GM12878 (cell line): ENCODE measurements at regions not wholly inside any gene's neighbourhood (a gene's known extent, or its start where the extent isn't known, plus 50 kb on each side); places are given as distances from the start of the nearest gene placed in this dataset.

ENCODE experiments used
- ATAC-seq: fragments of 200-7000 bp; cut with Tn5 transposase; 3 replicates; pipeline ENCODE4 v1.9.1; 2020; ENCODE audit warnings: mild to moderate bottlenecking, moderate library complexity
- BruUV-seq: library from RNA; stranded (reverse); fragments of 400-500 nt; replicated peaks from 2 replicates; lab custom pipeline; 2021; lab: Mats Ljungman, UMichigan
- CTCF ChIA-PET: fragments of 300-600 bp; sonication (Branson Sonifier 250); formaldehyde crosslinking; extraction: SDS; loops from one replicate; lab custom pipeline; 2021; ENCODE audit warnings: inconsistent platforms; lab: Yijun Ruan, JAX
- POLR2A ChIA-PET: fragments of 350-600 bp; formaldehyde crosslinking; extraction: SDS; loops from one replicate; lab custom pipeline; 2021; ENCODE audit warnings: inconsistent platforms; lab: Charles Lee
- RAD21 ChIA-PET: fragments of 300-600 bp; sonication (Branson Sonifier 250); formaldehyde crosslinking; loops from one replicate; lab custom pipeline; 2023; ENCODE audit warnings: antibody characterized with exemption; ENCODE audit not compliant: unreplicated experiment; lab: Charles Lee
- SMC1A ChIA-PET: fragments of 300-600 bp; sonication (Branson Sonifier 250); formaldehyde crosslinking; loops from one replicate; lab custom pipeline; 2023; ENCODE audit not compliant: unreplicated experiment, uncharacterized antibody; lab: Charles Lee
- DNase-seq: peaks from one replicate; pipeline ENCODE4 v3.0.0-alpha.2; 2011; ENCODE audit warnings: low read depth, low spot score
- FAIRE-seq: peaks from 3 replicates; lab custom pipeline; 2011; peaks lifted over from hg19 to GRCh38; lab: Jason Lieb, UNC
- H2AFZ ChIP-seq: 2 replicates; pipeline ENCODE4 v1.6.0; 2011; ENCODE audit warnings: low read depth, low read length, control low read depth; ENCODE audit not compliant: control insufficient read depth
- H3K27ac ChIP-seq: 2 replicates; pipeline ENCODE4 v1.5.1; 2011; ENCODE audit warnings: control low read depth; ENCODE audit not compliant: control insufficient read depth, insufficient read depth
- H3K27me3 ChIP-seq, 2 experiments: replicated peaks in 1 of 2; 2 replicates each; pipeline versions ENCODE4 v1.6.0 to v1.6.1; 2011; ENCODE audit warnings: low read length in 1 of 2; ENCODE audit not compliant: control insufficient read depth in 2 of 2, insufficient read depth in 2 of 2
- H3K36me3 ChIP-seq, 2 experiments: 2 replicates each; pipeline ENCODE4 v1.5.1; 2011; ENCODE audit warnings: low read length in 1 of 2; ENCODE audit not compliant: control insufficient read depth in 2 of 2, insufficient read depth in 2 of 2
- H3K4me1 ChIP-seq: 2 replicates; pipeline ENCODE4 v1.6.1; 2011; ENCODE audit warnings: mild to moderate bottlenecking, low read length, moderate library complexity, mixed read lengths; ENCODE audit not compliant: control insufficient read depth, insufficient read depth
- H3K4me2 ChIP-seq: 2 replicates; pipeline ENCODE4 v1.6.0; 2011; ENCODE audit warnings: control low read depth; ENCODE audit not compliant: control insufficient read depth, insufficient read depth
- H3K4me3 ChIP-seq: fragments of 200-600 bp; sonication (generic); 2 replicates; pipeline ENCODE4 v1.5.1; 2016
- H3K79me2 ChIP-seq: 2 replicates; pipeline ENCODE4 v1.6.0; 2011; ENCODE audit warnings: low read length; ENCODE audit not compliant: control insufficient read depth, insufficient read depth
- H3K9ac ChIP-seq: 2 replicates; pipeline ENCODE4 v1.8.0; 2011; ENCODE audit warnings: low read length, control low read depth, mixed read lengths; ENCODE audit not compliant: control insufficient read depth, insufficient read depth
- H3K9me3 ChIP-seq: replicated peaks from 3 replicates; pipeline ENCODE4 v1.5.1; 2011; ENCODE audit warnings: mild to moderate bottlenecking, low read length; ENCODE audit not compliant: control insufficient read depth, insufficient read depth
- H4K20me1 ChIP-seq: 2 replicates; pipeline ENCODE4 v1.6.0; 2011; ENCODE audit not compliant: control insufficient read depth, insufficient read depth
- CBX3 ChIP-seq: fragments of 200-600 bp; sonication (generic); IDR thresholded peaks from 2 replicates; pipeline ENCODE4 v1.6.1; 2016; ENCODE audit warnings: low read depth, borderline replicate concordance
- FOXM1 ChIP-seq: IDR thresholded peaks from 2 replicates; pipeline ENCODE4 v1.6.1; 2012; ENCODE audit warnings: low read depth, mild to moderate bottlenecking, inconsistent platforms, low read length, moderate library complexity
- GATAD2B ChIP-seq: fragments of 450-650 bp; conservative IDR thresholded peaks from 2 replicates; pipeline ENCODE4 v1.6.1; 2017; ENCODE audit warnings: low read depth, mild to moderate bottlenecking, moderate library complexity
- IKZF1 ChIP-seq: fragments of 450-650 bp; conservative IDR thresholded peaks from 2 replicates; pipeline ENCODE4 v1.6.1; 2017; ENCODE audit warnings: antibody characterized with exemption, mild to moderate bottlenecking
- MEF2A ChIP-seq: IDR thresholded peaks from 2 replicates; pipeline ENCODE4 v1.6.1; 2011; ENCODE audit warnings: low read depth, mild to moderate bottlenecking, low read length, moderate library complexity; ENCODE audit not compliant: insufficient read depth
- NKRF ChIP-seq: fragments of 450-650 bp; conservative IDR thresholded peaks from 2 replicates; pipeline ENCODE4 v1.6.1; 2017; ENCODE audit warnings: mild to moderate bottlenecking, moderate library complexity
- RBBP5 ChIP-seq: fragments of 200-600 bp; sonication (generic); conservative IDR thresholded peaks from 2 replicates; pipeline ENCODE4 v1.6.1; 2016
- SIX5 ChIP-seq: IDR thresholded peaks from 2 replicates; pipeline ENCODE4 v1.6.1; 2011; ENCODE audit warnings: mild to moderate bottlenecking, low read depth, low read length, moderate library complexity; ENCODE audit not compliant: severe bottlenecking
- SUPT20H ChIP-seq: IDR thresholded peaks from 2 replicates; pipeline ENCODE4 v1.6.1; 2011; ENCODE audit warnings: low read depth, mild to moderate bottlenecking, low read length, moderate library complexity, borderline replicate concordance; ENCODE audit not compliant: control insufficient read depth
- ZBED1 ChIP-seq: IDR thresholded peaks from 2 replicates; pipeline ENCODE4 v1.6.1; 2016; ENCODE audit warnings: borderline replicate concordance
- WGBS: methylation state at CpG from one replicate; pipeline ENCODE4 v1.1.6; 2016; ENCODE audit warnings: low lambda C conversion rate; ENCODE audit not compliant: insufficient replicate concordance, insufficient coverage; ENCODE audit errors: missing lambda C conversion rate; 5-methylcytosine and 5-hydroxymethylcytosine counted together
- in situ Hi-C: fragments of 300-500 bp; cut with MboI; formaldehyde crosslinking; loops from 9 replicates; pipeline ENCODE4 v1.14.3; 2018; ENCODE audit warnings: mixed read lengths
- intact Hi-C: fragments of 100-400 bp; cut with micrococcal nuclease; formaldehyde crosslinking; loops from one replicate; pipeline ENCODE4 v1.14.2; 2022; ENCODE audit not compliant: unreplicated experiment
- TF ChIP-seq, protein P1 (sequence below): IDR thresholded peaks from 2 replicates; pipeline ENCODE4 v1.6.1; 2011; ENCODE audit warnings: mild to moderate bottlenecking, low read depth, low read length, moderate library complexity; ENCODE audit not compliant: insufficient replicate concordance
- TF ChIP-seq, protein P2 (sequence below): IDR thresholded peaks from 2 replicates; pipeline ENCODE4 v1.6.1; 2012; ENCODE audit warnings: low read depth, low read length, improper control_type of control experiment

GRCh38 chr7:34354011-34354410 lies 304.0 kb upstream of the NPSR1 start:
- RAD21 ChIA-PET: no interaction called here
- SMC1A ChIA-PET: no interaction called here

GRCh38 chr7:34354899-34355298 lies 303.1 kb upstream of the NPSR1 start:
- FAIRE-seq (no peak), ATAC-seq (no peak), DNase-seq (no peak)
- Histone ChIP-seq H3K4me1 (no peaks in the 10 kb centered on the region), H3K9me3 (no peaks in the 10 kb centered on the region), H3K27ac (no peak overlapping the region), H3K36me3 (no peaks in the 10 kb centered on the region), H3K4me3 (no peak overlapping the region), H3K4me2 (no peak overlapping the region), H3K79me2 (no peaks in the 10 kb centered on the region), H2AFZ (no peak overlapping the region), H4K20me1 (no peaks in the 10 kb centered on the region), H3K9ac (no peak overlapping the region), H3K27me3 (no peaks in the 10 kb centered on the region)
- in situ Hi-C loops: no loop called here
- ChIA-PET CTCF (no interaction called here), RAD21 (no interaction called here), POLR2A (no interaction called here), SMC1A (no interaction called here)
- no TSS peak for BruUV-seq
- intact Hi-C loops: no loop called here
- TF ChIP-seq SUPT20H (no peak), IKZF1 (no peak), SIX5 (no peak)
- TF ChIP-seq, protein P1, sequence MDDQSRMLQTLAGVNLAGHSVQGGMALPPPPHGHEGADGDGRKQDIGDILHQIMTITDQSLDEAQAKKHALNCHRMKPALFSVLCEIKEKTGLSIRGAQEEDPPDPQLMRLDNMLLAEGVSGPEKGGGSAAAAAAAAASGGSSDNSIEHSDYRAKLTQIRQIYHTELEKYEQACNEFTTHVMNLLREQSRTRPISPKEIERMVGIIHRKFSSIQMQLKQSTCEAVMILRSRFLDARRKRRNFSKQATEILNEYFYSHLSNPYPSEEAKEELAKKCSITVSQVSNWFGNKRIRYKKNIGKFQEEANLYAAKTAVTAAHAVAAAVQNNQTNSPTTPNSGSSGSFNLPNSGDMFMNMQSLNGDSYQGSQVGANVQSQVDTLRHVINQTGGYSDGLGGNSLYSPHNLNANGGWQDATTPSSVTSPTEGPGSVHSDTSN: no peak
- TF ChIP-seq, protein P2, sequence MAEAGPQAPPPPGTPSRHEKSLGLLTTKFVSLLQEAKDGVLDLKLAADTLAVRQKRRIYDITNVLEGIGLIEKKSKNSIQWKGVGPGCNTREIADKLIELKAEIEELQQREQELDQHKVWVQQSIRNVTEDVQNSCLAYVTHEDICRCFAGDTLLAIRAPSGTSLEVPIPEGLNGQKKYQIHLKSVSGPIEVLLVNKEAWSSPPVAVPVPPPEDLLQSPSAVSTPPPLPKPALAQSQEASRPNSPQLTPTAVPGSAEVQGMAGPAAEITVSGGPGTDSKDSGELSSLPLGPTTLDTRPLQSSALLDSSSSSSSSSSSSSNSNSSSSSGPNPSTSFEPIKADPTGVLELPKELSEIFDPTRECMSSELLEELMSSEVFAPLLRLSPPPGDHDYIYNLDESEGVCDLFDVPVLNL: no peak

More at GRCh38 chr7:34354011-34354410, 304.0 kb upstream of the NPSR1 start:
- Histone ChIP-seq H3K27ac (no peak overlapping the region), H3K4me3 (no peak overlapping the region), H2AFZ (no peak overlapping the region), H3K36me3 (no peaks in the 10 kb centered on the region), H3K79me2 (no peaks in the 10 kb centered on the region), H3K9ac (no peak overlapping the region), H3K27me3 (no peaks in the 10 kb centered on the region), H3K4me1 (no peaks in the 10 kb centered on the region), H3K9me3 (no peaks in the 10 kb centered on the region), H4K20me1 (no peaks in the 10 kb centered on the region), H3K4me2 (no peak overlapping the region)
- 36% methylated on average over 3 of the region's 3 CpGs for WGBS
- DNase-seq: no peak
- BruUV-seq: no TSS peak
- intact Hi-C loops (no loop called here), in situ Hi-C loops (no loop called here)
- no peak for ATAC-seq
- ChIA-PET CTCF (no interaction called here), POLR2A (no interaction called here)
- TF ChIP-seq MEF2A (no peak), GATAD2B (no peak), NKRF (no peak), RBBP5 (no peak), FOXM1 (no peak), ZBED1 (no peak), CBX3 (no peak)
- FAIRE-seq: no peak
